ENCODE measurements at regions not wholly inside any gene's neighbourhood (a gene's known extent, or its start where the extent isn't known, plus 50 kb on each side); places are given as distances from the start of the nearest gene placed in this dataset.

- no peaks in the 10 kb centered on the region for H3K9me3 ChIP-seq (ENCODE audit: severe bottlenecking)
- no peaks in the 10 kb centered on the region for H3K36me3 ChIP-seq
- no peak overlapping the region for H3K4me3 ChIP-seq (ENCODE audit: low read depth, low read length)
- no peak for DNase-seq
- no peak overlapping the region for H3K27ac ChIP-seq
- TF ChIP-seq, protein P1, sequence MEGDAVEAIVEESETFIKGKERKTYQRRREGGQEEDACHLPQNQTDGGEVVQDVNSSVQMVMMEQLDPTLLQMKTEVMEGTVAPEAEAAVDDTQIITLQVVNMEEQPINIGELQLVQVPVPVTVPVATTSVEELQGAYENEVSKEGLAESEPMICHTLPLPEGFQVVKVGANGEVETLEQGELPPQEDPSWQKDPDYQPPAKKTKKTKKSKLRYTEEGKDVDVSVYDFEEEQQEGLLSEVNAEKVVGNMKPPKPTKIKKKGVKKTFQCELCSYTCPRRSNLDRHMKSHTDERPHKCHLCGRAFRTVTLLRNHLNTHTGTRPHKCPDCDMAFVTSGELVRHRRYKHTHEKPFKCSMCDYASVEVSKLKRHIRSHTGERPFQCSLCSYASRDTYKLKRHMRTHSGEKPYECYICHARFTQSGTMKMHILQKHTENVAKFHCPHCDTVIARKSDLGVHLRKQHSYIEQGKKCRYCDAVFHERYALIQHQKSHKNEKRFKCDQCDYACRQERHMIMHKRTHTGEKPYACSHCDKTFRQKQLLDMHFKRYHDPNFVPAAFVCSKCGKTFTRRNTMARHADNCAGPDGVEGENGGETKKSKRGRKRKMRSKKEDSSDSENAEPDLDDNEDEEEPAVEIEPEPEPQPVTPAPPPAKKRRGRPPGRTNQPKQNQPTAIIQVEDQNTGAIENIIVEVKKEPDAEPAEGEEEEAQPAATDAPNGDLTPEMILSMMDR (IDR thresholded peaks at IDR 0.05; ENCODE audit: low read depth, low read length), result no peak
- peaks cover 4% of the 10 kb centered on the region for H3K27me3 ChIP-seq (ENCODE audit: insufficient read depth, low read depth, severe bottlenecking)
Observed at GRCh38 chr20:4073852-4074741, 58.7 kb upstream of the RNF24 start.

DNA sequence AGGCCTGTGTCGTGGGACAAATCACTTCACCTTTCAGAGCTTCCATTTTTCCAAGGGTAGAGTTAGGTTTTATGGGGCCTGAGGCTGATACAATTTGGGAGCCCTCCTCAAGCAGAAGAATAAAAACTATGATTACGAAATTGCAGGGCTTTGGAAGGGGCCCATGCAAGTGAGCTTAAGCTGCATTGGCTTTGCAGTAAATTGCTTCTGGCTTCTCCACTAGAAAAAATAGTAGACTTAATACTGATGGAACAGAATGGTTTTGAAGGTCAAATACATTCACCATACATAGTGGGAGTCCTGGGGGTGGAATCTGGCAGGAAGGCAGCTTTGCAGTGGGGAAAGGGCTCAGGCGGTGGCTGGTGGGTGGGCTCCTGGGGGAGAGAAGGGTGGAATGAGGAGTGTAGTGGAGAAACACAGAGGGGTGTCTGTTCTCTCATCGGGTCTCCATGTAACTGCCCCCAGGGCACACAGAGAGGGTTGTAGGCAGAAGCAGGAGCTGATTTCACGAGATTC is 55.9 kb upstream of the RNF24 start:
- no peaks in the 10 kb centered on the region for H3K36me3 ChIP-seq
- H3K9me3 ChIP-seq (ENCODE audit: severe bottlenecking), result no peaks in the 10 kb centered on the region
- TF ChIP-seq, protein P1 (IDR thresholded peaks at IDR 0.05; ENCODE audit: low read depth, low read length), result no peak
- DNase-seq, result no peak
- H3K4me3 ChIP-seq (ENCODE audit: low read depth, low read length), result no peak overlapping the region
- peaks cover 4% of the 10 kb centered on the region for H3K27me3 ChIP-seq (ENCODE audit: insufficient read depth, low read depth, severe bottlenecking)
- no peak overlapping the region for H3K27ac ChIP-seq

- H3K27ac ChIP-seq, result no peak overlapping the region
- TF ChIP-seq, protein P1 (IDR thresholded peaks at IDR 0.05; ENCODE audit: low read depth, low read length), result no peak
- no peak overlapping the region for H3K4me3 ChIP-seq (ENCODE audit: low read depth, low read length)
- no peaks in the 10 kb centered on the region for H3K36me3 ChIP-seq
- peaks cover 4% of the 10 kb centered on the region for H3K27me3 ChIP-seq (ENCODE audit: insufficient read depth, low read depth, severe bottlenecking)
- DNase-seq, result no peak
- no peaks in the 10 kb centered on the region for H3K9me3 ChIP-seq (ENCODE audit: severe bottlenecking)
Observed at GRCh38 chr20:4070323-4071177, 55.2 kb upstream of the RNF24 start.

GRCh38 chr20:4069751-4070150 is 54.4 kb upstream of the RNF24 start:
- Histone ChIP-seq H3K27me3 (ENCODE audit: insufficient read depth, low read depth, severe bottlenecking) (peaks cover 2% of the 10 kb centered on the region), H3K36me3 (no peaks in the 10 kb centered on the region), H3K9me3 (ENCODE audit: severe bottlenecking) (no peaks in the 10 kb centered on the region), H3K27ac (no peak overlapping the region), H3K4me3 (ENCODE audit: low read depth, low read length) (no peak overlapping the region)
- no peak for DNase-seq
- TF ChIP-seq, protein P1 (IDR thresholded peaks at IDR 0.05; ENCODE audit: low read depth, low read length), result no peak

DNA sequence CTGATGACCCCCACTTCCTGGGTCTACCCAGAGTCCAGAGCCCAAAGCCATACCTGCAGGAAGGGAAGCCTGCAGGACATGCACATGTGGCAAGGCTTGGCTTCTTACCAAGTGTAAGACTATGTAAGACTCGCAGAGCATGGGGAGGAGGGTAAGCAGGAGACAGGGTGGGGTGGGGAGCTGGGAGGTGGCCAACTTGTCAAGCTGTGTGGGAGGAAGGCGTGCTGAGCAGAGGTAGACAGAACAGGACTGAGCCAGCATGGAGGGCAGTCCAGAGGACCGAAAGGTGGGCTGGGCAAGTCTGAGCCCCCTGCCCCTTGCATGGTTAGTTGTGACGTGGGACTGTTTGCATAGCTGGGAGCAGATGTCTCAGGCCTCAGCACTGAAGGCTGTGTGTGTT is 53.4 kb upstream of the RNF24 start:
- no peak for DNase-seq
- H3K27ac ChIP-seq, result no peak overlapping the region
- no peak overlapping the region for H3K4me3 ChIP-seq (ENCODE audit: low read depth, low read length)

More for the DNA sequence above, 53.4 kb upstream of the RNF24 start:
- TF ChIP-seq, protein P1 (IDR thresholded peaks at IDR 0.05; ENCODE audit: low read depth, low read length), result no peak
- Histone ChIP-seq H3K9me3 (ENCODE audit: severe bottlenecking) (no peaks in the 10 kb centered on the region), H3K36me3 (no peaks in the 10 kb centered on the region), H3K27me3 (ENCODE audit: insufficient read depth, low read depth, severe bottlenecking) (no peaks in the 10 kb centered on the region)

All from WERI-Rb-1 (cell line).